ACC112 (cell line): ENCODE measurements at regions not wholly inside any gene's neighbourhood (a gene's known extent, or its start where the extent isn't known, plus 50 kb on each side); places are given as distances from the start of the nearest gene placed in this dataset.

Source experiments
- H2AFZ ChIP-seq: fragments of 200-600 bp; sonication (generic); one replicate; pipeline ENCODE4 v1.6.0; 2017; ENCODE audit warnings: antibody characterized with exemption, low read length; ENCODE audit not compliant: unreplicated experiment
- H3K27ac ChIP-seq: fragments of 200-600 bp; sonication (generic); 2 replicates; pipeline ENCODE4 v1.5.1; 2014; ENCODE audit warnings: low read depth, mild to moderate bottlenecking, antibody characterized with exemption, low read length, moderate library complexity
- H3K27me3 ChIP-seq: fragments of 200-600 bp; sonication (generic); 2 replicates; pipeline ENCODE4 v1.6.1; 2014; ENCODE audit warnings: mild to moderate bottlenecking, antibody characterized with exemption, low read length, moderate library complexity, mixed read lengths; ENCODE audit not compliant: insufficient read depth
- H3K36me3 ChIP-seq: fragments of 200-600 bp; sonication (generic); 2 replicates; pipeline ENCODE4 v1.6.1; 2016; ENCODE audit warnings: mild to moderate bottlenecking, antibody characterized with exemption, low read length, moderate library complexity, mixed read lengths; ENCODE audit not compliant: insufficient read depth
- H3K4me1 ChIP-seq: fragments of 200-600 bp; sonication (generic); one replicate; pipeline ENCODE4 v1.6.1; 2016; ENCODE audit warnings: low read length, mixed read lengths; ENCODE audit not compliant: insufficient read depth, unreplicated experiment, control insufficient read depth
- H3K4me3 ChIP-seq: fragments of 200-600 bp; sonication (generic); 2 replicates; pipeline ENCODE4 v1.5.1; 2014; ENCODE audit warnings: mild to moderate bottlenecking, low read depth, low read length
- H3K79me2 ChIP-seq: fragments of 200-600 bp; sonication (generic); one replicate; pipeline ENCODE4 v1.6.0; 2016; ENCODE audit warnings: low read length; ENCODE audit not compliant: control insufficient read depth, unreplicated experiment, insufficient read depth

DNA sequence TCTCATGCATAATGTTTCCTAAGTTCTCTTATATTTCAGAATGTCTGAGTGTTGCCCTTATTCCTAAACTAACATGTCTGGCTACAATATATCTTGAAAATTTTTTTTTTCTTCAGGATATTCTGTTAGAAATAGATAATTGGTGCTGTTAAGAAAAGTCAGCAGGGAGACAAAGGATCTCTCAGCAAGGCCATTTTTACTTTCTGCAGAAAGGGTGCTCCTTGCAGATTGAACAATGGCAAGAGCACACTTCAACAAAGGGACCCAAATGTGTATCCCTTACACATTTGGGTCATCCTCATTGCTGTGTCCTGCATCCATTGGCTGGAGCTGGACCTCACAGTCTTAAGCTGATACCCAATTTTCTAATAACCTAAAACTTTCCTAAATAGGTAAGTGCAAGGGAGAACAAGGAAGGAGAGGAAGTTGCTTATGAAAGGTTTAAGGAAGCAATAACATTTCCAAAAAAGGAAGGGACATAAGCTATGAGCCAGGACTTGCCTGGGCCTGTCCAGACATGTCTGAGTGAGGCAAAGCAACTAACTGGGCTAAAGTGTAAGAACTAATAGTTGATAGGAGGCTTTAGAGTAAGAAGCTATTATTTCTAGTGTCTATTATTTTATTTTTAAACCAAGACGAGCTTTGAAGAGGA, 429.6 kb downstream of the BCKDHB start:
- H3K4me3 ChIP-seq, result no peak overlapping the region
- no peak overlapping the region for H2AFZ ChIP-seq
- H3K79me2 ChIP-seq, result no peaks in the 10 kb centered on the region
- no peaks in the 10 kb centered on the region; the same call in 1 of the 2 replicates for H3K36me3 ChIP-seq
- H3K27ac ChIP-seq, result no peak overlapping the region
- H3K27me3 ChIP-seq, result no peaks in the 10 kb centered on the region
- H3K4me1 ChIP-seq, result peaks cover 8% of the 10 kb centered on the region

DNA sequence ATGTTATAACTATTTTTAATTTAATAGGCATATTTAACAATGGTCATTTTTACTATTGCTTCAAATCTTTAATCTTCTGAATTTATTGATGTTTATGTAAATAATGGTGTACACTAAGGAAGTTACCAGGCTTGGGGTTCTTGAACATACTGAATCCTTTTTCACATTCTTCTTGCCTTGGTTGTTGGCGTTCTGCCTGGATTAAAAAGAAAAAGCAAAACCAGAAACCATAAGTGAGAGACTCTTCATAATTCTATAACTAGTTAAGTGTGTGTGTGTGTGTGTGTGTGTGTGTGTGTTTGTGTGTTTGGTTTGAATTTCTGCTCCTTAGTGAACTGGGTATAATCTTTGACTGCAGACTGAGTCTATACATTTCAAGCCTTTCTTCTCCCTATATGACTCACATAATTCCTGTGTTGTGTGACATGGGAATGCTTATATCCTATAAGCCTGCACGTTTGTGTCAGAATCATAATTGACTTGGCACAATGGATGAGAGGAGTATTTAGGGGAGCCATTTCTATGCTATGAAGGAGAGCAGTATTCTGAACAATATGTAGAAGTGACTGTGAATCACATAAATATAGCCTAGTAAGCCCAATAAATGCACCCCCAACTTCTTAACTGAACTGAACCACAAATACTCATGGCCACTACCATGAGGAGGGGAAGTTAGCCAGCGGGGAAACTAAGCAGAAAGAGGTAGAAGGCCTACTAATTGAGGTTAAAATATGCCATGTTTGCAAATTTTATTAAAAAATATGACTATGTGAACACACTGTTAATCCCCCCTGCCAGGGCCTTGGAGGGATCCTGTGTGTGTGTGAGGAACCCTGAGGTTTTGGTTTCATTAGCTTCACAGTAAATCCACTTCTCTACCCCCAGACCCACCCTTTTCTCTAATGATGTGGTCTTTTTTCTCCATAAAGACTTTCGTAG, 425.5 kb downstream of the BCKDHB start:
- H3K36me3 ChIP-seq, result no peaks in the 10 kb centered on the region
- H3K27me3 ChIP-seq, result no peaks in the 10 kb centered on the region
- H3K27ac ChIP-seq, result no peak overlapping the region
- no peak overlapping the region for H3K4me3 ChIP-seq
- H3K4me1 ChIP-seq, result no peaks in the 10 kb centered on the region
- no peak overlapping the region for H2AFZ ChIP-seq
- H3K79me2 ChIP-seq, result no peaks in the 10 kb centered on the region

DNA sequence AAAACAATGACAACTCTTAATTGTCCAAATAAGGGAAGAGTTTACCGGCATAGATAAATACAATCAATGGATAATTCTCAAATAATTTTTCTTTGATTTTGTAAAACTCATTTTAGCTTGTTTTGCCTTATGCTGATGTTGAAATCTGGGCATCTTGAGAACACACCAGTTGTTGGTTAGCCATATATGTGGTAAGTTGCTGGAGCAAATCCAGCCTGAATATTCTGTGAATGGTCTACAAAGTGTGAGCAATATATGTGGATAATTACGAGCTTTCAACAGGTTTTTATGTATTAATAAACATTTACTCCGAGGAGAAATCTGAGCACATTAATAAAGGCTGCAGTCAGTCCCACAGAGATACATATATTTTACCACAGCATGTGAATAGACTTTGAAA, 423.6 kb downstream of the BCKDHB start:
- H3K27ac ChIP-seq, result no peak overlapping the region
- H3K36me3 ChIP-seq, result no peaks in the 10 kb centered on the region
- no peaks in the 10 kb centered on the region for H3K79me2 ChIP-seq
- no peaks in the 10 kb centered on the region for H3K4me1 ChIP-seq
- no peaks in the 10 kb centered on the region for H3K27me3 ChIP-seq
- H2AFZ ChIP-seq, result no peak overlapping the region
- H3K4me3 ChIP-seq, result no peak overlapping the region

DNA sequence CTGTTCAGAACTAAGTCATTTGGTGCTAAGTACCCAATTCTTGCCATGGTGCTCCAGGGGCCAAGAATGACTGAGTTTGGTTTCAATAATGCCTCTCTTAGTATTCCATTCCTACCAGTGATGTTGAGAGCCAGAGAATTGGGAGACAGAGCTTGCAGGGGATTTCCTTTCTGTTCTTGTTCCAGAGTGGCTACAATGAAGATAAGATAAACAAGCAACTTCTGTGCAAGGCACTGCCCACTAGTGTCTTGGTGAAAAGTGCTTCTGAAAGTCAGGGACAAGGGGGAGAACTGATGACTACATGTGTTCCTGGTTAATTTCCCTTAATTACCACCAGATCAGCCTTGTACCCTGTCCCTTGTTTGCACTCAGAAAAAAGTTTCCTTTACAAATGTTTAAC, 421.6 kb downstream of the BCKDHB start:
- Histone ChIP-seq H3K4me1 (peaks cover 12% of the 10 kb centered on the region), H2AFZ (no peak overlapping the region), H3K79me2 (no peaks in the 10 kb centered on the region), H3K27me3 (no peaks in the 10 kb centered on the region), H3K27ac (no peak overlapping the region), H3K36me3 (no peaks in the 10 kb centered on the region), H3K4me3 (no peak overlapping the region)

DNA sequence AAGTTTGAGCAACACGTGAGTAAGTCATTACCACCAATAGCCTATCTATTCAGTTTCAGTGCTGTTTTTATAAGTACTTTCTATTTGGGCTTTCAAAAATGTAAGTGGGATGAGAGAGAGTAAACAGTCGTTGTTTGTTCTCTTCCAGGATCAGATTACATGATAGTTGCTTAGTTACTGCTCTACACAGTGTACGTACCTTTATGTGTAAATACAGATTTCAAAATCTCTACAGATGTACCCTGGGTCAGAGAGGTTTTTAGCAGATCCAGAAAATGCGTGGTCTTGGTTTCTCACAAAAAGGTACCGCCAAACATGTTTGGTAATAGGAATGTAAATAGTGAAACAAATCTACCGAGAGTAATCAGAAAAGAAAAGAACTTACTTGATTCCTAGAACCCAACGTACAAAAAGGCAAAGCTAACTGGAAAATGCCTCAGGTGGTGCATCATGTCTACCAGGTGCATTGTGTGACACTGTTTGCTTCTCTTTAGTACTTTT, 421.1 kb downstream of the BCKDHB start:
- Histone ChIP-seq H2AFZ (no peak overlapping the region), H3K27me3 (no peaks in the 10 kb centered on the region), H3K36me3 (no peaks in the 10 kb centered on the region), H3K27ac (no peak overlapping the region), H3K4me3 (no peak overlapping the region), H3K4me1 (peaks cover 12% of the 10 kb centered on the region), H3K79me2 (no peaks in the 10 kb centered on the region)

DNA sequence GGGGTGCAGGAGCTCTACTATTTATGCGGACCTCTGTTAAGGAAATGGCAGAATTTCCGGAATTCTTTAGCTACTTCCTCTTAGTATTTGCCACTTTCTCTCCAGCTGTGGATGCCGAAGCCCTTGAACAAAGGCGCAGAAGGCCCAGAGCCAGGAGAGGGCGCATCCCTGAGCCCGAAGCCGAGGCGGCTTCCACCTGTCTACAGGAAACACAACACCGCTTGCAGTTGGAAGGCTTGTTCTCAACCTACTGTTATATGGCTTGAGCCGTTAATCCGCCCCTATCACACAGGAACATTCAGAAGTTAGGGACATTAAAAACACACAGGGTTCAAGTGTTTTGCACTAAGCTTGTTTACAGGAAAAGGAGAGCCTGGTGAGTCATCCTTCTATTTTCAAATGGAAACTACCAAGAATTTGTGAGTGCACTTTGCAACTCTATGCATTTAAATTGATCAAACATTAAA, 417.1 kb downstream of the BCKDHB start:
- H3K4me3 ChIP-seq, result no peak overlapping the region
- H3K36me3 ChIP-seq, result no peaks in the 10 kb centered on the region
- no peaks in the 10 kb centered on the region for H3K27me3 ChIP-seq
- H3K79me2 ChIP-seq, result no peaks in the 10 kb centered on the region
- H3K27ac ChIP-seq, result no peak overlapping the region
- H3K4me1 ChIP-seq, result peaks cover 25% of the 10 kb centered on the region
- H2AFZ ChIP-seq, result no peak overlapping the region

DNA sequence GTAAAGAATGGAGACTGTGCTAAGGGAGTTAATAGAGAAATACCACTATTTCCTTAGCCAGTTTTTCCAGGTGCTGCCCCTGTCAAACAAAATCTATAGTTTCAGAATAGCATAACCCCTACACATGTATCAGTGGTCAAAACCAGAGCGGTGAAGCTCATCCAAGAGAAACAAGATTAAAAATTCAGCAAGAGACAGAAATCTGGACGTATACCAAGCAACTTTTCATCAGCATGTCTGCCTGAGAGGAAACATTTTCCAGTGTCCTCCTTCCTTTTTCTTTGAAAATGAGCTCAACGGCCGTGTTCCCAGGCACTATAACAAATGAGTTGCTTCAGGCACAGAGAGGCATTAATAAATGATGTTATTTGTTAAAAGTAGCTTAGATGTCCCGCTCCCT, 416.5 kb downstream of the BCKDHB start:
- Histone ChIP-seq H3K79me2 (no peaks in the 10 kb centered on the region), H3K36me3 (no peaks in the 10 kb centered on the region), H3K4me3 (no peak overlapping the region), H2AFZ (no peak overlapping the region), H3K27ac (no peak overlapping the region), H3K4me1 (peaks cover 25% of the 10 kb centered on the region), H3K27me3 (no peaks in the 10 kb centered on the region)

DNA sequence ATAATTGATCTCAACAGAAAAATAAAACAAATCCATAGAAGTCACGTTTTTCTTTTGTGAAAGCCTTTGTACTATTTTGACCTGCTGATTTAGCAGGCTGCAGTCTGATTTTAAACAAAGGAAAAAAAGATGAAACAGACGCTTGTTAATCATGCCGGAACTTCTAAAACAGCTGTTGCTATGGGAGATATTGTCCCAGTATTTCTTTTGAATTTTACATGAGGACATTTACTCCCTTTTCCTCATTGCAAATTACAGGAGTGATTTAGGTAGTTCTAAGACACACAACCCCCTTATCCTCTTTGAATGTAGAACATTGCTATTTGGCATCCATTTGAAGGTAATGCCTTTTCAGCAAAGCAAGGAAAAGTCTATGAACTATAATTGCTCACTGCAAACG, 416.1 kb downstream of the BCKDHB start:
- no peak overlapping the region for H3K27ac ChIP-seq
- no peaks in the 10 kb centered on the region for H3K36me3 ChIP-seq
- peaks cover 25% of the 10 kb centered on the region for H3K4me1 ChIP-seq

DNA sequence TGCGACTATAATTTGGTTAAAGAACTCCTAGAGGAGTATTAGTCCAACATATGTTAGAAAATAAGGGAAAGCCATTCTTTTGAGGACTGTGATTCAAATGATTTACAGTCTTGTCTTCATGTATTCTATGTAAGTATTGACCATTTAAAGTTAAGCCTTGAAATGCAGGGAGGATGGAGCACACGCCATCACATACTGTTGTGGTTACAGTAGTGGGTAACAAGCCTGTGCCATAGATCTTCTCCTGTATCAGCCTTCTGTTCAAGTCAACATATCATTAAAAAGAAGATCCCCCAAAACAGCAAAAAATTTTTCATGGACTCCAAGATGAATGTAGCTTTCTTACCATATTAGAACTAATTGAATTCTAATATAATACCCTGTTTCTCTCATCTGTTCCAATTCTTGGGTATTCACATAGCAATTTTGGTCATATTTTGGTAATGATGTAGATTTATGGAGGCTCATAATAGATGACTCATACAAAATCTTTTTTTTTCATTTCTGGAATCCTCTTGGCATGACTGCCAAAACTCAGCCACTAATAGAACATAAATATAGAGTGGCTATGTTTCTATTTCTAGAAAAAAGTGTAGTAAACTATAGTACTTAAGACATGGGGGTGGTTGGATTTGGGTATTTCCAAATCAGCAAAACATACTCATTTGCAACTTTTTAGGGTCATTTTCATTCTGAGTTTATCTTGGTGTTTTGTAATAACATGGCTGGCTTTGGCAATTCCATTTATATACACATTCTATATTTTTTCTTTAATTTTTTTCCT, 413.5 kb downstream of the BCKDHB start:
- Histone ChIP-seq H3K36me3 (no peaks in the 10 kb centered on the region), H3K79me2 (no peaks in the 10 kb centered on the region), H3K4me1 (peaks cover 25% of the 10 kb centered on the region), H3K4me3 (no peak overlapping the region), H2AFZ (no peak overlapping the region), H3K27me3 (no peaks in the 10 kb centered on the region), H3K27ac (no peak overlapping the region)

More for the DNA sequence above, 416.1 kb downstream of the BCKDHB start:
- no peak overlapping the region for H2AFZ ChIP-seq
- H3K27me3 ChIP-seq, result no peaks in the 10 kb centered on the region
- H3K4me3 ChIP-seq, result no peak overlapping the region
- no peaks in the 10 kb centered on the region for H3K79me2 ChIP-seq

DNA sequence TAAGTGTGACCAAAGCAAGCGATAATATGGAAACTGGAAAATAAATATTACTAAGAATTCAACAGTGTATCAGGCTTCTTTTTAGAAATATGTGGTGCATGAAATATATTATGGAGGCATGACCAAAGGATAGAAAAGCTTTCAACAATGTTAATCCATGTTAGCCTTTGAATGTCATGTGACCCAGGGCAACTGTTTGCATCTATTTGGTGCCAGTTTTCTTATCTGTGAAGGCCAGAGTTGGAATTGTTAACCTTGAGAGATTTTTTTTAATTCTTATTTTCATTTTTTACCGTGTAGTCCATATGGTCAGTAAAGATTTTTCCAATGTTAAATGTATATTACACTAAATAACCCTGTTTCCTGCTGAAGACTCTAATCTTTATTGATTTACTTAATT, 411.1 kb downstream of the BCKDHB start:
- no peaks in the 10 kb centered on the region for H3K27me3 ChIP-seq
- H2AFZ ChIP-seq, result no peak overlapping the region
- no peaks in the 10 kb centered on the region for H3K36me3 ChIP-seq
- no peaks in the 10 kb centered on the region for H3K79me2 ChIP-seq
- H3K4me3 ChIP-seq, result no peak overlapping the region
- peaks cover 13% of the 10 kb centered on the region for H3K4me1 ChIP-seq
- H3K27ac ChIP-seq, result no peak overlapping the region
